ENCODE measurements at regions not wholly inside any gene's neighbourhood (a gene's known extent, or its start where the extent isn't known, plus 50 kb on each side); places are given as distances from the start of the nearest gene placed in this dataset.

DNA sequence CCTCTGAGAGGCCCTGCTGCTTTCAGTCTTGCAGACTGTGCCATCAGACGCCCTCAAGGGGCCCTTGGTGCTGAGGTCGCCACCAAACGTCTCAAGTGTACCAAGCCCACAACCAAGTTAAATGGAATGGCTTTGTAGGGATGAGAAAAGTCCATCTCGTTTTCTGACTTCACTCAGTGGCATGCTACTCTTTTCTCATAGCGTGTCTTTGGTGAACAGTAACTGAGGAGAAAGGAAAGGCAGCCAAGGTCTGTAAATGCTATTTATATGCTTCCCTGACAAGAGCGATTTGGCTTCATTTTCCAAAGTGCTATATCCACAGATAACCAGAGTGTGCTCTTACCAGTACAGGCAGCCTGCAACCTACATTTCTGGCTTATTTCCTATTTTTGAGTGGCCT, 123.0 kb downstream of the MTX2 start:
- peaks cover 6% of the 10 kb centered on the region; the same call in 1 of the 2 replicates for H3K4me1 Mint-ChIP-seq
- no peaks in the 10 kb centered on the region for H3K9me3 Mint-ChIP-seq
- ChIA-PET CTCF (no interaction called here), POLR2A (no interaction called here)
- no peaks in the 10 kb centered on the region for H3K36me3 Mint-ChIP-seq
- ATAC-seq (no peak), DNase-seq (ENCODE audit: low spot score) (no peak)
- H3K27me3 Mint-ChIP-seq (ENCODE audit: low read depth): no peaks in the 10 kb centered on the region
- TF ChIP-seq ZNF317 (CRISPR knock-in tag; IDR thresholded peaks at IDR 0.05; ENCODE audit: borderline replicate concordance, low read depth): no peak
- TF ChIP-seq, protein P1, sequence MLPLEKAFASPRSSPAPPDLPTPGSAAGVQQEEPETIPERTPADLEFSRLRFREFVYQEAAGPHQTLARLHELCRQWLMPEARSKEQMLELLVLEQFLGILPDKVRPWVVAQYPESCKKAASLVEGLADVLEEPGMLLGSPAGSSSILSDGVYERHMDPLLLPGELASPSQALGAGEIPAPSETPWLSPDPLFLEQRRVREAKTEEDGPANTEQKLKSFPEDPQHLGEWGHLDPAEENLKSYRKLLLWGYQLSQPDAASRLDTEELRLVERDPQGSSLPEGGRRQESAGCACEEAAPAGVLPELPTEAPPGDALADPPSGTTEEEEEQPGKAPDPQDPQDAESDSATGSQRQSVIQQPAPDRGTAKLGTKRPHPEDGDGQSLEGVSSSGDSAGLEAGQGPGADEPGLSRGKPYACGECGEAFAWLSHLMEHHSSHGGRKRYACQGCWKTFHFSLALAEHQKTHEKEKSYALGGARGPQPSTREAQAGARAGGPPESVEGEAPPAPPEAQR (CRISPR knock-in tag; IDR thresholded peaks at IDR 0.05): no peak
- H3K4me3 Mint-ChIP-seq: no peak overlapping the region
- H3K27ac Mint-ChIP-seq: no peak overlapping the region

DNA sequence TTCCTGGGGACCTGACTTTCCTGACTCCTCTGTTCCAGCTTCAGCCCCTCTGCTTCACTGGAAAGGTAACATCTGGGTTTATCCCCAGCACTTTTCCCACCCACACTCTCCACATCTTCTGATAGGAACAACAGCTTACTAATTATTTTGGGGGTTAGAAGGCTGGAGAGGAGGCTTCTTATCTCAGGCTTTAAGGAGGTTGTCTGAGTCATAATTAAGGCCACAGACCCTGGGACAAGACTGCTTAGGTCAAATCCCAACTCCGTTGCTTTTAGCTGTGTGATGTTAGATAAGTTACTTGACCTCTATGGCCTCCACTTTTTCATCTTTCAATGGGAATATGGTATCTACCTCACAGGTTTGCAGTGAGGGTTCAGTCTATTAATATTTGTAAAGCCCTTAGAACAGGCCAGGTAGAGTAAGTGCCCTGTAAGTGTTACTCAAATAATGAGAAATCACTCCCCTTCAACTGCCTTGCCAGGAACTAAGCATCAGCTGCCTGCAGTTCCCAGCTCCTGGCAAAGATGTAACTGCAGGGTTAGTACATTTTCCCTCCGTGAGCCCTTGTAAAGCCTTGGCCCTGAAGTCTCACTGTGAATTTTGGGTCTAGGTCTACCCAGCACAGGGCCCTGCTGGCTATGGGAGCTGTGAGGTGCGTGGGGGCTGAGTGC, 123.6 kb downstream of the MTX2 start:
- CTCF ChIA-PET: no interaction called here
- no peak for ATAC-seq
- POLR2A ChIA-PET: no interaction called here

More for the DNA sequence above, 123.6 kb downstream of the MTX2 start:
- H3K4me3 Mint-ChIP-seq: no peak overlapping the region
- H3K36me3 Mint-ChIP-seq: no peaks in the 10 kb centered on the region
- no peaks in the 10 kb centered on the region for H3K27me3 Mint-ChIP-seq (ENCODE audit: low read depth)
- no peak for DNase-seq (ENCODE audit: low spot score)
- no peak for TF ChIP-seq FOXK1 (CRISPR knock-in tag; IDR thresholded peaks at IDR 0.05)
- no peak for TF ChIP-seq GRHL2 (CRISPR knock-in tag; IDR thresholded peaks at IDR 0.05; ENCODE audit: insufficient replicate concordance, severe bottlenecking)
- TF ChIP-seq, protein P2, sequence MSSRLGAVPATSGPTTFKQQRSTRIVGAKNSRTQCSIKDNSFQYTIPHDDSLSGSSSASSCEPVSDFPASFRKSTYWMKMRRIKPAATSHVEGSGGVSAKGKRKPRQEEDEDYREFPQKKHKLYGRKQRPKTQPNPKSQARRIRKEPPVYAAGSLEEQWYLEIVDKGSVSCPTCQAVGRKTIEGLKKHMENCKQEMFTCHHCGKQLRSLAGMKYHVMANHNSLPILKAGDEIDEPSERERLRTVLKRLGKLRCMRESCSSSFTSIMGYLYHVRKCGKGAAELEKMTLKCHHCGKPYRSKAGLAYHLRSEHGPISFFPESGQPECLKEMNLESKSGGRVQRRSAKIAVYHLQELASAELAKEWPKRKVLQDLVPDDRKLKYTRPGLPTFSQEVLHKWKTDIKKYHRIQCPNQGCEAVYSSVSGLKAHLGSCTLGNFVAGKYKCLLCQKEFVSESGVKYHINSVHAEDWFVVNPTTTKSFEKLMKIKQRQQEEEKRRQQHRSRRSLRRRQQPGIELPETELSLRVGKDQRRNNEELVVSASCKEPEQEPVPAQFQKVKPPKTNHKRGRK (CRISPR knock-in tag; IDR thresholded peaks at IDR 0.05; ENCODE audit: borderline replicate concordance): no peak
- TF ChIP-seq SMAD4 (CRISPR knock-in tag; IDR thresholded peaks at IDR 0.05): no peak
- TF ChIP-seq, protein P3, sequence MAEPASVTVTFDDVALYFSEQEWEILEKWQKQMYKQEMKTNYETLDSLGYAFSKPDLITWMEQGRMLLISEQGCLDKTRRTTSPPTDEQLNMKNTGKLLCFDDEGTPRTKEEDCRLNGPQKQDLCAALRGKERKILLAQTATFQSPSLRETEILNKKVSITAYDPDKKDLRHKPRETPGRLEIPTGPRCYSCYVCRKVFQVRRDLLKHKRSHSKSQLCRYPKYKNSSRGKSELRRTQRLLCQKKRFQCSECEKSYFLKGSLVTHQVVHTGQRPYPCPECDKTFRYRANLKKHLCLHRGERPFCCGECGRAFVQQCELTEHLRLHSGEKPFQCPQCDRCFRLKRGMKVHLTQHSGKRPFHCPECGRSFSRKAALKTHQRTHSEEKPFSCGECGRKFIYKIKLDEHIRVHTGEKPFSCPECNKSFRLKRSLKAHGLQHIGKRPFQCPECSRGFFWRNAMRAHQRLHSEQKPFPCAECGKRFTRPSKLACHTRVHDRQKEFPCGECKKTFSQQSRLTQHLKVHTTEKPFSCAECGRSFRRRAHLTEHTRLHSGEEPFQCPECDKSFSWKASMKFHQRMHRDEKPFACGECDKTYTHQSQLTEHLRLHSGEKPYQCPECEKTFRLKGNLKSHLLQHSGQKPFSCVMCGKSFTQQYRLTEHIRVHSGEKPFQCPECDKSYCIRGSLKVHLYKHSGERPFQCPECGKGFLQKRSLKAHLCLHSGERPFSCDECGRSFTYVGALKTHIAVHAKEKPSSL (CRISPR knock-in tag; conservative IDR thresholded peaks at IDR 0.05): no peak
- TF ChIP-seq, protein P4, sequence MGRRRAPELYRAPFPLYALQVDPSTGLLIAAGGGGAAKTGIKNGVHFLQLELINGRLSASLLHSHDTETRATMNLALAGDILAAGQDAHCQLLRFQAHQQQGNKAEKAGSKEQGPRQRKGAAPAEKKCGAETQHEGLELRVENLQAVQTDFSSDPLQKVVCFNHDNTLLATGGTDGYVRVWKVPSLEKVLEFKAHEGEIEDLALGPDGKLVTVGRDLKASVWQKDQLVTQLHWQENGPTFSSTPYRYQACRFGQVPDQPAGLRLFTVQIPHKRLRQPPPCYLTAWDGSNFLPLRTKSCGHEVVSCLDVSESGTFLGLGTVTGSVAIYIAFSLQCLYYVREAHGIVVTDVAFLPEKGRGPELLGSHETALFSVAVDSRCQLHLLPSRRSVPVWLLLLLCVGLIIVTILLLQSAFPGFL (CRISPR knock-in tag; IDR thresholded peaks at IDR 0.05; ENCODE audit: borderline replicate concordance): no peak
- TF ChIP-seq, protein P5, sequence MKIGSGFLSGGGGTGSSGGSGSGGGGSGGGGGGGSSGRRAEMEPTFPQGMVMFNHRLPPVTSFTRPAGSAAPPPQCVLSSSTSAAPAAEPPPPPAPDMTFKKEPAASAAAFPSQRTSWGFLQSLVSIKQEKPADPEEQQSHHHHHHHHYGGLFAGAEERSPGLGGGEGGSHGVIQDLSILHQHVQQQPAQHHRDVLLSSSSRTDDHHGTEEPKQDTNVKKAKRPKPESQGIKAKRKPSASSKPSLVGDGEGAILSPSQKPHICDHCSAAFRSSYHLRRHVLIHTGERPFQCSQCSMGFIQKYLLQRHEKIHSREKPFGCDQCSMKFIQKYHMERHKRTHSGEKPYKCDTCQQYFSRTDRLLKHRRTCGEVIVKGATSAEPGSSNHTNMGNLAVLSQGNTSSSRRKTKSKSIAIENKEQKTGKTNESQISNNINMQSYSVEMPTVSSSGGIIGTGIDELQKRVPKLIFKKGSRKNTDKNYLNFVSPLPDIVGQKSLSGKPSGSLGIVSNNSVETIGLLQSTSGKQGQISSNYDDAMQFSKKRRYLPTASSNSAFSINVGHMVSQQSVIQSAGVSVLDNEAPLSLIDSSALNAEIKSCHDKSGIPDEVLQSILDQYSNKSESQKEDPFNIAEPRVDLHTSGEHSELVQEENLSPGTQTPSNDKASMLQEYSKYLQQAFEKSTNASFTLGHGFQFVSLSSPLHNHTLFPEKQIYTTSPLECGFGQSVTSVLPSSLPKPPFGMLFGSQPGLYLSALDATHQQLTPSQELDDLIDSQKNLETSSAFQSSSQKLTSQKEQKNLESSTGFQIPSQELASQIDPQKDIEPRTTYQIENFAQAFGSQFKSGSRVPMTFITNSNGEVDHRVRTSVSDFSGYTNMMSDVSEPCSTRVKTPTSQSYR (CRISPR knock-in tag; IDR thresholded peaks at IDR 0.05): no peak
- TF ChIP-seq ETV6 (CRISPR knock-in tag; IDR thresholded peaks at IDR 0.05): no peak
- TF ChIP-seq, protein P6, sequence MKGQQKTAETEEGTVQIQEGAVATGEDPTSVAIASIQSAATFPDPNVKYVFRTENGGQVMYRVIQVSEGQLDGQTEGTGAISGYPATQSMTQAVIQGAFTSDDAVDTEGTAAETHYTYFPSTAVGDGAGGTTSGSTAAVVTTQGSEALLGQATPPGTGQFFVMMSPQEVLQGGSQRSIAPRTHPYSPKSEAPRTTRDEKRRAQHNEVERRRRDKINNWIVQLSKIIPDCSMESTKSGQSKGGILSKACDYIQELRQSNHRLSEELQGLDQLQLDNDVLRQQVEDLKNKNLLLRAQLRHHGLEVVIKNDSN (CRISPR knock-in tag; IDR thresholded peaks at IDR 0.05): no peak
- no peak for TF ChIP-seq MXD4 (CRISPR knock-in tag; IDR thresholded peaks at IDR 0.05; ENCODE audit: borderline replicate concordance)
- no peak for TF ChIP-seq PRRX2 (CRISPR knock-in tag; IDR thresholded peaks at IDR 0.05)
- no peak for TF ChIP-seq GABPB1 (CRISPR knock-in tag; IDR thresholded peaks at IDR 0.05)
- TF ChIP-seq SOX15 (CRISPR knock-in tag; IDR thresholded peaks at IDR 0.05): no peak
- no peak for TF ChIP-seq RELA (CRISPR knock-in tag; IDR thresholded peaks at IDR 0.05; ENCODE audit: borderline replicate concordance)
- TF ChIP-seq ELF4 (CRISPR knock-in tag; IDR thresholded peaks at IDR 0.05; ENCODE audit: low read depth): no peak
- TF ChIP-seq, protein P7, sequence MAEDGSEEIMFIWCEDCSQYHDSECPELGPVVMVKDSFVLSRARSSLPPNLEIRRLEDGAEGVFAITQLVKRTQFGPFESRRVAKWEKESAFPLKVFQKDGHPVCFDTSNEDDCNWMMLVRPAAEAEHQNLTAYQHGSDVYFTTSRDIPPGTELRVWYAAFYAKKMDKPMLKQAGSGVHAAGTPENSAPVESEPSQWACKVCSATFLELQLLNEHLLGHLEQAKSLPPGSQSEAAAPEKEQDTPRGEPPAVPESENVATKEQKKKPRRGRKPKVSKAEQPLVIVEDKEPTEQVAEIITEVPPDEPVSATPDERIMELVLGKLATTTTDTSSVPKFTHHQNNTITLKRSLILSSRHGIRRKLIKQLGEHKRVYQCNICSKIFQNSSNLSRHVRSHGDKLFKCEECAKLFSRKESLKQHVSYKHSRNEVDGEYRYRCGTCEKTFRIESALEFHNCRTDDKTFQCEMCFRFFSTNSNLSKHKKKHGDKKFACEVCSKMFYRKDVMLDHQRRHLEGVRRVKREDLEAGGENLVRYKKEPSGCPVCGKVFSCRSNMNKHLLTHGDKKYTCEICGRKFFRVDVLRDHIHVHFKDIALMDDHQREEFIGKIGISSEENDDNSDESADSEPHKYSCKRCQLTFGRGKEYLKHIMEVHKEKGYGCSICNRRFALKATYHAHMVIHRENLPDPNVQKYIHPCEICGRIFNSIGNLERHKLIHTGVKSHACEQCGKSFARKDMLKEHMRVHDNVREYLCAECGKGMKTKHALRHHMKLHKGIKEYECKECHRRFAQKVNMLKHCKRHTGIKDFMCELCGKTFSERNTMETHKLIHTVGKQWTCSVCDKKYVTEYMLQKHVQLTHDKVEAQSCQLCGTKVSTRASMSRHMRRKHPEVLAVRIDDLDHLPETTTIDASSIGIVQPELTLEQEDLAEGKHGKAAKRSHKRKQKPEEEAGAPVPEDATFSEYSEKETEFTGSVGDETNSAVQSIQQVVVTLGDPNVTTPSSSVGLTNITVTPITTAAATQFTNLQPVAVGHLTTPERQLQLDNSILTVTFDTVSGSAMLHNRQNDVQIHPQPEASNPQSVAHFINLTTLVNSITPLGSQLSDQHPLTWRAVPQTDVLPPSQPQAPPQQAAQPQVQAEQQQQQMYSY (CRISPR knock-in tag; IDR thresholded peaks at IDR 0.05): no peak
- peaks cover 6% of the 10 kb centered on the region; the same call in 1 of the 2 replicates for H3K4me1 Mint-ChIP-seq
- H3K27ac Mint-ChIP-seq: no peak overlapping the region
- H3K9me3 Mint-ChIP-seq: no peaks in the 10 kb centered on the region

Data from WTC11 (cell line).